ENCODE measurements at regions not wholly inside any gene's neighbourhood (a gene's known extent, or its start where the extent isn't known, plus 50 kb on each side); places are given as distances from the start of the nearest gene placed in this dataset.

GRCh38 chr16:74166456-74166855, 130.2 kb upstream of the PSMD7 start:
- H3K27ac ChIP-seq (ENCODE audit: control insufficient read depth, insufficient read depth, low read length) = no peak overlapping the region
- no peaks in the 10 kb centered on the region for H3K27me3 ChIP-seq (ENCODE audit: control insufficient read depth, extremely low read depth, insufficient read depth, low read length)
- H3K36me3 ChIP-seq (ENCODE audit: control insufficient read depth in 2 of 2, extremely low read depth in 1 of 2, insufficient read depth in 2 of 2, low read length in 2 of 2) = no peaks in the 10 kb centered on the region
- no peaks in the 10 kb centered on the region for H3K79me2 ChIP-seq (ENCODE audit: control insufficient read depth, insufficient read depth, low read length)
- no peaks in the 10 kb centered on the region for H3K9me3 ChIP-seq (ENCODE audit: control insufficient read depth, low read depth, low read length)
- no peak for TF ChIP-seq EZH2 (IDR thresholded peaks at IDR 0.05; ENCODE audit: low read length)
- TF ChIP-seq CTCF (optimal IDR thresholded peaks at IDR 0.05 in 1 of 3, IDR thresholded peaks at IDR 0.05 in 1 of 3, conservative IDR thresholded peaks at IDR 0.05 in 1 of 3; ENCODE audit: extremely low read depth in 1 of 3, insufficient read depth in 2 of 3, low read length in 3 of 3) = no peak
- no peak for DNase-seq (ENCODE audit: low read depth, low spot score)
- dilution Hi-C loops (cut with MboI; ENCODE audit: extremely low pct_ligation_motif_present, low sequenced_read_pairs) = no loop called here
- H3K9me1 ChIP-seq (ENCODE audit: control insufficient read depth, extremely low read depth, insufficient read depth, low read length) = no peaks in the 10 kb centered on the region
- no peak for FAIRE-seq
- no peak overlapping the region for H3K4me3 ChIP-seq (ENCODE audit: control insufficient read depth in 2 of 3, extremely low read depth in 1 of 3, insufficient read depth in 2 of 3, low read depth in 1 of 3, low read length in 3 of 3)
- no peaks in the 10 kb centered on the region for H3K4me1 ChIP-seq (ENCODE audit: control insufficient read depth, extremely low read depth, insufficient read depth, low read length)
- no peak overlapping the region for H3K9ac ChIP-seq (ENCODE audit: control insufficient read depth, extremely low read depth, insufficient read depth, low read length)
- no peak overlapping the region for H2AFZ ChIP-seq (ENCODE audit: control insufficient read depth, low read length)
- H3K4me2 ChIP-seq (ENCODE audit: control insufficient read depth, extremely low read depth, insufficient read depth, low read depth, low read length) = no peak overlapping the region
- no peaks in the 10 kb centered on the region for H4K20me1 ChIP-seq (ENCODE audit: control insufficient read depth, extremely low read depth, insufficient read depth, low read length)

- dilution Hi-C loops (cut with MboI; ENCODE audit: extremely low pct_ligation_motif_present, low sequenced_read_pairs) = no loop called here
- no peak overlapping the region for H2AFZ ChIP-seq (ENCODE audit: control insufficient read depth, low read length)
- no peak overlapping the region for H3K9ac ChIP-seq (ENCODE audit: control insufficient read depth, extremely low read depth, insufficient read depth, low read length)
- no peaks in the 10 kb centered on the region for H3K79me2 ChIP-seq (ENCODE audit: control insufficient read depth, insufficient read depth, low read length)
- FAIRE-seq = no peak
- no peak for TF ChIP-seq EZH2 (IDR thresholded peaks at IDR 0.05; ENCODE audit: low read length)
- TF ChIP-seq CTCF (optimal IDR thresholded peaks at IDR 0.05 in 1 of 3, IDR thresholded peaks at IDR 0.05 in 1 of 3, conservative IDR thresholded peaks at IDR 0.05 in 1 of 3; ENCODE audit: extremely low read depth in 1 of 3, insufficient read depth in 2 of 3, low read length in 3 of 3) = no peak
- H3K27ac ChIP-seq (ENCODE audit: control insufficient read depth, insufficient read depth, low read length) = no peak overlapping the region
- no peaks in the 10 kb centered on the region for H3K27me3 ChIP-seq (ENCODE audit: control insufficient read depth, extremely low read depth, insufficient read depth, low read length)
- no peaks in the 10 kb centered on the region for H3K36me3 ChIP-seq (ENCODE audit: control insufficient read depth in 2 of 2, extremely low read depth in 1 of 2, insufficient read depth in 2 of 2, low read length in 2 of 2)
- no peaks in the 10 kb centered on the region for H3K9me1 ChIP-seq (ENCODE audit: control insufficient read depth, extremely low read depth, insufficient read depth, low read length)
- no peak for DNase-seq (ENCODE audit: low read depth, low spot score)
- H4K20me1 ChIP-seq (ENCODE audit: control insufficient read depth, extremely low read depth, insufficient read depth, low read length) = no peaks in the 10 kb centered on the region
- no peaks in the 10 kb centered on the region for H3K4me1 ChIP-seq (ENCODE audit: control insufficient read depth, extremely low read depth, insufficient read depth, low read length)
- no peak overlapping the region for H3K4me3 ChIP-seq (ENCODE audit: control insufficient read depth in 2 of 3, extremely low read depth in 1 of 3, insufficient read depth in 2 of 3, low read depth in 1 of 3, low read length in 3 of 3)
- H3K4me2 ChIP-seq (ENCODE audit: control insufficient read depth, extremely low read depth, insufficient read depth, low read depth, low read length) = no peak overlapping the region
- H3K9me3 ChIP-seq (ENCODE audit: control insufficient read depth, low read depth, low read length) = no peaks in the 10 kb centered on the region
Measured at GRCh38 chr16:74165566-74166080, 131.0 kb upstream of the PSMD7 start.

All from keratinocyte (primary cell).